Suppressor macrophage treated with lipopolysaccharide for 4 hours (primary cell): ENCODE measurements at regions not wholly inside any gene's neighbourhood (a gene's known extent, or its start where the extent isn't known, plus 50 kb on each side); places are given as distances from the start of the nearest gene placed in this dataset.

Source experiments
- DNase-seq: peaks from one replicate; pipeline ENCODE4 v3.0.0-alpha.2; 2020

DNA sequence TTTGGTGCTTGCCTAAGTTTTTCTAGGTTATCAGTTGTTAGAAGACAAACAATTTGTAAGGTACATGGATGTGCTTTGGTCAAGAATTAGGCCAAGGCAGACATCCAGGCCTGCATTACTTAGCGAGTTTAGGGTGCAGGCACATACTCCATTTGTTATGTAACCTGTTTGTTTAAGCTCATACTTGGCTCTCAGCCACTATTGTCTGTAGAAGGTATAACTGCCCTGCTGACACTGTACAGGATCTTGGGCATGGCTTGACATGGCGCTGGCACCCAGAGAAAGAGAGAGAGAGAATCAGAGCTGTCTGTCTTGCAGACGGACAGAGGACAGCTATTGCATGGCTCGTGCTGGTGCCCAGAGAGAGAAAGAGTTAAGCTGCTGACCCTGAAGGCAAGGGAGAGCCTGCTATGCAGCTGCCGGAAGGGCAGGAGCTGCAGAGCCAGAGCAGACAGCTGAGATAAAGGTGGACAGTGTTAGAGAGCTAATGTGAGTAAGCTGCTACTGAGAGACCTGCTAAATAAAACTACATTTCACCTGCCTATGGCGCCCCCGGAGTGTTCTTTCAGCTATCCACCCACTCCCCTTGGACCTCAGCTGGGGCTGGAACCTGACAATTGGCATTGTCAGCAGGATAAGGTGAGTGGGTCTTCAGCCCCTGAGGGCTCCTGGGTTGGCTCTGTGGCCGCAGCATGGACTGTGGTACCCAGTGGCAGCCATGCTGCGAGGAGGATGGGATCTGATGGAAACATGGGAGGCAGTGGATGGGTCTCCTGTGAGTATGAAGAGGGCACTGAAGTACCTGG is 120.9 kb upstream of the TMEM106B start:
- no peak for DNase-seq

DNA sequence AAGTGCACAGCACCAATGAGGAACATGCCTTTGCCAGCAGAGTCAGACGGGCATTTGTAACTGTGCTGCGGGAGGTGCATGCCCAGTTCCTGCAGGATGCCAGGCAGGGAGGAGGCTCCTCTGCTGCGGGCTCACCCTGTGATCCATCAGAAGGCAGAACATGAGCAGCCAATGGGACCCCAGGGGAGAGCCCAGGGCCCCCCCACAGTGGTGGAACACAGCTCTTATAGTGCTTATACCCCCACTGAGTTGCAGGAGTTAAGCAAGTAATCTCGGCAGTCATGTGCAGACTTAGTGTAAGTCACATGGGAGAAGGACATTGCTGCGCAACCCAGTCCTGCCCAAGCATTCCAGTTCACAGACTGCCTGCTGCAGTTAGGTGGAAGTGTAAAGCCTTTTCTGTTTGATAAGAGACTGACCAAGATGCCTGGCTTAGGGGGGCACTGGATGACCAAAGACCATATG is 120.3 kb upstream of the TMEM106B start:
- DNase-seq: no peak

DNA sequence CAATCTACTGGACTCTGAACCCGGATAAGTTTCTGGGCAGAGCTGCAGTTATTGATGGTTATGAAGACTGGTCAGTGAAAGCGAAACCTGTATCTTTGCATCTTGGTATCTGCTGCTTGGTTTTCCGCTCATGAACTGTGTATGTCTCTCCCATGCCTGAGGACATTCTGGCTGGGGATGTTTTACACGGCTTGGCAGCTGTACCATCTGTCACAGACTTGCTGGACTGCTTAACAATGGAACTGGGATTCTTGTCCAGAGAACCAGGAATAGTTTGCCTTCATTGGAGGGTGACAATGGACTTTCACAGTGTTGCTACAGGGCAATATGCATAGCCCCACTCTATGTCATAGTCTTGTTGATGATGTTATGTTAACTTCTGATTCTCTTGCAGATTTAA is 119.9 kb upstream of the TMEM106B start:
- DNase-seq: no peak

DNA sequence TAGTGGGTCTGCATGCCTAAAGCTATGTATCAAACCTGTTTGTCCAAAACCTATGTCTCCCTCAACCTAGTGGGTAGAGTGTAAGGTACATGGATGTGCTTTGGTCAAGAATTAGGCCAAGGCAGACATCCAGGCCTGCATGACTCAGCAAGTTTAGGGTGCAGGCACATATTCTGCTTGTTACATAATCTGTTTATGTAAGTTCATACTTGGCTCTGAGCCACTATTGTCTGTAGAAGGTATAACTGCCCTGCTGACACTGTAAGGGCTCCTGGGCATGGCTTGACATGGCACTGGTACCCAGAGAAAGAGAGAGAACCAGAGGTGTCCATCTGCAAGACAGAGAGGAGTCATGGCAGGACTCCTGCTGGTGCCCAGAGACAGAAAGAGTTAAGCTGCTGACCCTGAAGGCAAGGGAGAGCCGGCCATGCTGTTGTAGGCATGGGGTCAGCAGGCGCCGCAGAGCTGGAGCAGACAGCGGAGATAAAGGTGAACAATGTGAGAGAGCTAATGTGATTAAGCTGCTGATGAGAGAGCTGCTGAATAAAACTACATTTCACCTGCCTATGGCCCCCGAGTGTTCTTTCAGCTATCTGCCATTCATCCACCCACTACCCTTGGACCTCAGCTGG is 118.5 kb upstream of the TMEM106B start:
- DNase-seq: no peak

DNA sequence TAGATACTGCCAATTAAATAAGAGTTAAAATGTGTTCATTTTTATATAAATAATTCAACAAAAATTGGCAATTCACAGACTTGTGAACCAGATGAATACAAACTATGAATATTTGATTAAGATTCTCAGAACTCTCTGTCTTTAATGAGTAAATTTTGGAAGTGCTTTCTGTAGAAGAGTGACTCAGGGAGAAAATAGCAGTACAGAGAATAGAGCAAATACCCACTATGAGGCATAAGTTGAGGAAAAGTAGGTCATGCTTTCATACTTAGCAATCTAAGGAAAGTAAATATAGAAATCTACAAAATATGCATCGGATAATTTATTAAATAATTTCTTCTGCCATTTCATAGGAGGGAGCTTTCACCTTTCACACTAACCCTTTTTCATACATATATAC is 117.7 kb upstream of the TMEM106B start:
- no peak for DNase-seq

DNA sequence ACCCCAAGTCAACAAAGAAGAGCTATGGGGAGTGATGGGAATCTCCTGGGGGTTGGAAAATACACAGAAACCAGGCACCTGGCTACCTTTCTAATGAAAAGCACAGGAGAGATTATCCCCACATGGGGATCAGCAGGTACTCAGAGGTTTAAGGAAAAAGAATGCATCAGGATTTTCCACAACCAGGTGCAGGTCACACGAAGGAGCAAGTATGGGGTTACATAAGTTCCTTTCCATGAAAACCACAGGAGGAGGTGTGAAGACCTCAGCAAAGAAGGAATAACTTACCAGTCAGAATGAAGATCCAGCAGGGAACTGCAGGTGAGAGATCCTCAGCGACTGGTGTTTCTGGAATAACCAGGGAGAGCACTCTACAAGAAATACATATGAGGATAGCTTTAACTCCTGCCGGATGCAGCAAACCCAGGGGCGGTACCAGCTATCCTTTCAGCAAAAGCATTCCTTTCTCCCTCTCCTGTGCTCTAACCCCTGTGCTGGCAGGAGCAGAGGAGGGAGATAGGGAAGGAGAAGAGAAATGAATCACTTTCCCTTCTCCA is 116.7 kb upstream of the TMEM106B start:
- DNase-seq: no peak

DNA sequence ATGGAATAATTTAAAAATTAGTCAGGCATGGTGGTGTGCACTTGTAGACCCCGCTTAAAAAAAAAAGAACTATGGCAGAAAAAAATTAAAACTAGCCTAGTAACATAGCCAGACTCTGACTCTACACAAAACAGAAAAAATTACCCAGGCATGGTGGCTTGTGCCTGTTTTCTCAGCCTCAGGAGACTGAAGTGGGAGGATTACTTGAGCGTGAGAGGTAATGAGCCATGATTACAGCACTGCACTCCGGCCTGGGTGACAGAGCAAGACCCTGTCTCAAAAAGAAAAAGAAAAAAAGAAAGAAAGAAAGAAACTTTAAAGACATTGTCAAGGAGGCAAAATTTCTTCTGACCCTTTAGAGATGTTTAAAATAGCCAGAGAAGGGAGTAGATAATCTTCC is 109.0 kb upstream of the TMEM106B start:
- no peak for DNase-seq

DNA sequence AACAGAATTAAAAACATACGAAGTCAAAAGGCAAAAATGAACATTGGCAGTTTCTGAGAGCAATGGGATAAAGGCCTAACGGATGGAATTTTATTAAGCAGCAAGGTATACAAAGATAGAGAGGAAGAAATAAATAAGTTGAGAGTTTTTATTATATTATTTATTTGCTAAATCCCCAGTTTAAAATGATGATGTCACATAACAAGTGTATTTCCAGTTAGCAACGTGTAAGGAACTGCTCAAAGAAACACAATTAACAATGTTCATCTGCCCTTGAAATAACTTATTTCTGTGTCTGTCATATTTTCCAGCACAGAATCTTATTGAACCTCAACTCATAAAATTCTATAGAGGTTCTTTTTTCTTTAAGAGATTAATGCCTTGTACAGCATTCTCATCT is 108.6 kb upstream of the TMEM106B start:
- DNase-seq: no peak

DNA sequence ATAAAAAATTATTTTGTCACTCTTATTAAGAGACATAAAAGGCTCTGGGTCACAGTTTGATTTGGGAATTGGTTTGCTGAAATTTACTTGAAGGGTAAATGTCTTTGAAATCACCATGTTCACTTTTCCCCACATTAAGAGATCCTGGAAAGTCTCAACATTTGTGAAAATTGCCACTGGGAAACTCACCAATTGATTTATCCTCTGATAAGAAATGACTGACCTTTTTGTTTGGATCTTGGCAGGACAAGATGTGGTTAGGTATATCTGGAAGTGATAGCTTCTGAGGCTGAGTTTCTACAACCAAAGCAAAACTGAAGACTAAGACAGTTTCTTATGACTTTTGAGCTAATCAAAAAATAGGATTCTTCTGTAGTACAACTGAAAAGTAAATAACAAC is 107.1 kb upstream of the TMEM106B start:
- no peak for DNase-seq

DNA sequence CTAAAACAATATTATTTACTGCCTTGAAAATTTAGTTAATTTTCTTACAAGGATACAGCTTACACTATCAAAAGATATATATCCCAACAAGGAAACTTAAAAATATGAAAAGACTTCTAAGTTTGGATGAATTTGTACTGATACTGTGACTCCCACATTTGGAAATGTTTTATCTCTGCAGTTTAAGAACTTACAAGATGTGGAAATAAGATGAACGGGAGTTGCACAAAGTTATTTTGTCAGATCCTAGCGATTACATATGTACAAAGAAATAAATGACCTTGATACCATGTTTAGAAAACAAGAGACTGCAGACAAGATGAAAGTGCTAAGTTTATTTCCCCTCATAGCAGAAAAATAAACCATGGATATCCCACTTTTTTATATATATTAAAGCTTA is 103.7 kb upstream of the TMEM106B start:
- DNase-seq: no peak

DNA sequence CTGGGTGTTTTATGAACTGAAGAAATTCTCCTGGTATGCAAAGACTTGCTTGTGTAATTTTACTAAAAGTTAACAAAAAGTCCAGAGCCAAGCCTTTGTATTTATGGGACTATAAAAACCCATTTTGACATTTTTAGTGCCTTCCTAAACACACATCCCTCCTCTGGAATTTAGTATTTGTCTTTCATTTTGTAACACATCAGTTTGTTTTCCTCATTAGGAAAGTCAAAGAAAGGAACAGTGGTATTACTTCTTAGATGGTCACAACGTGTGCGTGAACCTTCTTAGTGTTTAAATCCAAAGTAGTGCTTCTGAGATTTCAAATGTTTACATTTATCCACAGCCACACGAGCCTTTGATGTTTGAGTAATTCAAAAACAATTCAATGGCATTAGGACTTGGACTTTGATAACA is 103.2 kb upstream of the TMEM106B start:
- no peak for DNase-seq

DNA sequence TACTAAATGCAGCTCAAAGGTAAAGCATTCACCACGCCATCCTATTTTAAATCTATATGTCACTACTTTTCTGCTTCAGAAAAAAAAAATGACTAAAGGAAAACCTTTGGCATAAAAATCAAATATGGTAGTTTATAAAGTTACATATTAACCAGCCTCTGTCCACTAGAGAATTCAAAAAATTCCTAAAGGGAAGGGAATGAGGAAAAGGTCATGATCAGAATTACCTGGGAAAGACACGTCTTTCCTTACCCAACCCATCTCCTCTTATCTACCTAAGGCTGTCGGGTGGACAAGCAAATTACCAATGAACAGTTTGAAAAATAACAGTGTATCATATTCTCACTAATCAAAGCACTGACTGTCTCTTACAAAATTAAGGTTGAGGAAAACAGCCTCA is 100.7 kb upstream of the TMEM106B start:
- DNase-seq: no peak

DNA sequence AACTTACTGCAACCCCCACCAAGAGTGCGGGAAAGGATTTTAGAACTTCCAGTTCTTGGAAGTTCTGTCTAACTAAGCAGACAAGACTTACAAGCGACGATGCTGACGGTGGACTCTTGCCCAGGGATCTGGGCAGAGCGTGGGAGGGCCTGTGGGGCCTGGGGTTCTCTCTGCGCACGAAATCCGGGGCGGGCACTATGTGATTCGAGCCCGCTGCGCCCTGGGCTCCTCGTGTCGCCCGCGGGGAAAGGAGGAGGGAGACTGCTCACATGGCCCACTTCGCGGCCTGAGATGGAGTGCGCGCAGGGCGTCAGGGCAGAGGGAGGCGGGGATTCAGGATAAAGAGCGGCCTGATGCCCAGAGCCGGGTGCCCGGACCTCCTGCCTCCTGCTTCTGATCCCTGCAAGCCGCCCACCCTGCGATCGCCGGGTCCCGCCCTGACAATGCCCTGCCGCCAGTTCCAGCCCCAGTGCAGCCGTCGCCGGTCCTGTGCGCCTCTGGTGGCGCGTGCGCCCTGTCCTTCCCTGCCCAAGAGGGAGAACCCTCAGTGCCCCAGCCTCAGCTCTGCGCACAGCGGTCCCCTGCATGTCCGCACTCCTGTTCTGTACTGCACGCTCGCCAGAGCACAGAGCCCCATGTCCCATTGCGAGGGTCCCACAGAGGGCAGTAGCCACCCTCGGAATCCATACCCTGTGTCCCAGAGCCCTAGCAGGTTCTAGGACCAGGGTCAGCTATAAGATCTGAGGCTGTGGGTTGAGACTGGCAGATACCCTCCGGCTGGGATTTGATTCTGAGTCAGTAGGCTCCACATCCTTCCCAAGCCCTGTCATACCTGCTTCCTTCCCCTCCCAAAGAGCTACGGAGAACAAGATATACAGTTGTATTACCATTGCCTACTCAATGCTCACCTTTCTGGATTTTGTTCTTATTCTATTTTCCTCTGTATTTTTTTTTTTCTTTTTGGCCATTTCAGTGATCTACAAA is 99.4 kb upstream of the TMEM106B start:
- no peak for DNase-seq

DNA sequence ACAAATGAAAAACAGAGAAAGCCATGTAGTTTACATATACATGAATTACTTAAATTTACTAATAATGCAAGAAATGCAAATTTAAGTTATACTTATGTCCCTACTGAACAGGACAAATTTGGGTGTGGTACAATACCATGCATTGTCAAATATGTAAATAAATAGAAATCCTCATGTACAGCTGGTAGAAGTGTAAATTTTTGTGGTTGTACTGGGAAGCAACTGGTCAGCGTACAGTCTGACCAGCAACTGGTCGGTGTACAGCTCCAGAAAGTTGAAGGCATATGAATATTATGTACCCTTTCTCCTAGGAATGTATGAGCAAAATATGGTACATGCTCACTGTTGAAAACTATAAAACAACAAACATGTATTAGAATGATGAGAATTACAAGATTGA is 93.9 kb upstream of the TMEM106B start:
- DNase-seq: no peak

DNA sequence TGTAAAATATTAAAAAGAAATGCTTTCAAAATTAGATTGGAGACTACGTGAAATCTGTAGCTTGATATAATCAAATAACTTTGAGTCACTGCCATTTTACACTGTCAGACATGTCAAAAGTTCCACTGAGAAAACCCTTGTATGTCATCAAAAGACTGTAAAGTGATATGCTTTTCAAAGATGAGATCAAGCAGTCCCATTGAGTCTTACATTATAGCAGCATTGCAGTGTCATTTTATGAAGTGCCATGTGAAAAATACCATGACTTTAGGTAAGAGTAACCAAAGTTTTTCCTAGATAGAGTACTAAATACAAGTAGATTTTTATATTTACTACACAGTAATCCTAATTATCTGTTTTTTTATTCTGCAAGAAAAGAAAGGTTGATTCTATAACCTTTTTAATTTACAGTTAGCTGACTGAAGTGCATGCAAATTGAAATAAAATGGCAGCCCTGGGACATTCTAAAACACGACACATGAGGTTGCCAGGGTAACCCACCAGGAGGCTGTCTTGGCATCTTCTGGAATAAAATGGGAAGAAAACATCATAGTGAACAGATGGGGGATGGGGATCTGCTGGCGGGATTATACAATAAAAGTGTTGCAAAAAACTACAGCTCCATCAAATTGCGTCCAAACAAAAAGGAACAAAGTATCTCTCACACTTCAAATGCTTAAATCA is 91.3 kb upstream of the TMEM106B start:
- no peak for DNase-seq

DNA sequence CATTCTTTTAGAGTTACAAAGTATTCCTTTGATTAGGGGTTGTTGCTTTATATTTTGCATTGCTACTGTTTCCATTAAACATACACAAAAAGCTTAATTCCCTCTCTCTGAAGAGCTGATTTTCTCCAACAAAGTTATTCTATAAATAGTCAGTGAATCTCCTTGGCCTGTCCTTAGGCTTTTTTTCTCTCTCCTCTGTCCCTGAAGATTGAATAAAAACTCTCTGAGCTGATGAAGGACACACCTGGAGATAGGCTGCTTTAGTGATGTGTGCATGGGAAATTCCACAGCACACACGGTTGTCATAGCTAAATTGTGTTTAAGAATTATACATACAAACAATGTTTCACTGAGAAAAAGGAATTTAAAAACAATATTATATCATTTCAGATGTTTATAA is 90.5 kb upstream of the TMEM106B start:
- DNase-seq: no peak

DNA sequence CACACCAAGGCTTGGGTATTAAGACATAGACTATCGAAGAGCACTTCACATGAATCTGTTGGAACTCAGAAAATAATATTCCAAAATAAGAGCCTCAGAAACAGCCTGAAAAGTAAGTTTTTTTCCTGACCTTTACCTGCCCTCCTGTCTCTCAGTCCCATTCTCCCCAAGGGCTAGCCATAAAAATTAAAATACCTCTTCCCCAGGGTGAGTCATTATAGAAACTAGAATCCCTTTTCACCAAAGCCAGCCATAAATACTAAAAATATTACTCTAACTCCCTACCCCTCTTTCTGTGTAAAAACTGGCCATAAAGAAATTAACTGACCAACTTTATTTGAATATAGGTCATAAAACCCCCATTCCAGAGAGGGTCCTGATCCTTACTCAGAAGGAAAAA is 87.9 kb upstream of the TMEM106B start:
- DNase-seq: no peak

DNA sequence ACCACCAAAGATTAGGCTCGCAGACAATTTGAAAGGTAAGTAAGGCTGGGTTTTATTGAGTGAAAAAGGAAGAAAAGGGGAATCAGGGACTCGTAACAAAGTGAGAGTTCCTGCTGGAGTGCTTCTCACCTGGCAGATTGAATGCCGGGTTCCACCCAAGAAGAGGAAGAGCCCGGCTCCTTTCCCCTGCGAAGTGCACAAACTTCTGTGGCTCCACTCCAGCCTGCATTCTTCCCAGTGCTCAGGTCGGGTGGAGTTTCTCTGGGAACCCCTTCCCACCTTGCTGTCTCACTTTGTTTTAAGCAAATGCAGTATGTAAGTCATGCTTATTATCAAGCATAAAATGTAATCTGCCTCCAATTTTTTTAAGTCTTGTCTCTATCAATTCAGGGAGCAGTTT is 87.1 kb upstream of the TMEM106B start:
- DNase-seq: no peak

DNA sequence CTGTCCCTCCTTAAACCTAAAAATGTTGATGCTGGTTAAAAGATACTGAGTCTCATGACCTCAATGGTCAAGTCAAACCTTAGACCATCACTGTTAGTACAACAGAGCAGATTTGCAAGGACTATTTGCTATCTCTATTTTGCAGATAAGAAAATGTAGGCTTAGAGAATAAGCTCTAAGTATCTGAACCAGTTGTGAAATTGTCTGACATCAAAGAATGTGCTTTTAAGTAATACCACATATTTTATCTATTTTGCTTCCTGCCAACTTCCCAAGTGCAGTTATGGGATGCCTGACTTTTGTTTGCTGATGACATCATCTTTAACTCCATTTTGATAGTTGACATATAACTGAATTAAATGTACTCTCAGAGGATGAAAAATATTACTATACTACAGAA is 83.6 kb upstream of the TMEM106B start:
- DNase-seq: no peak

DNA sequence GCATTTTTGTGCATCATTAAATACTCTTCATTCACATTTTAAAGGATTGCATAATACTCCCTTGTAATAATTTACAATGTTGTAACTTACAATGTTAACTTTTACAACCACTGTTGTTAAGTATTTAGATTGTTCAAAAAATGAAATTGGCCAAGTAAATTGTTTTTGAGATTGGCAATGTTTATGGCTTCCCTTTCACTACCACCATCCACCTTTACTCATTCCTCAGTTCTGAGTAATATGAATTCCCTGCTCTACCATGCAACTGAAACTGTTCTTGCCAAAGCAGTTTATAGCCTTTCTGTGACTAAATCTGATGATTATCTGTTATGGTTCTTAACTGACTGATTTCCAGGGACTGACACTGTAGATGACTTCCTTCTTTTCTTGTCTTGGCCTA is 80.5 kb upstream of the TMEM106B start:
- no peak for DNase-seq

DNA sequence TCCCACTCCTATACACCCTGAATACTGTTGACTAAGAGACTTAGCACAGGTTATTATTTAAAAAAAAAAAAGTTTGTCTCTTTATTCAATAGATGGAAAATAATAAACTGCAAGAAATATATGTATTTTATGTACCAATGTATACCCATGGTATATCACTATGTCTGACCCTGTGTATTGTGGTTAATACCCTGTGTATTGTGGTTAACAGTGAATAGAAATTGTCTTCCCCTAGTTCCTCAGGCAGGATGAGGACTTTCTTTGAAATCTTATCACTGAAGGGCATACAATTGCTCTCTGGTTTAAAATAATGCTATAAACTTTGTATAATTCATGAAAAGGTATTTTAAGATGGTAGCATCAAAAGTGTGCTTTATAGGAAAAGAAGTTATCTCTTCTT is 80.0 kb upstream of the TMEM106B start:
- no peak for DNase-seq

DNA sequence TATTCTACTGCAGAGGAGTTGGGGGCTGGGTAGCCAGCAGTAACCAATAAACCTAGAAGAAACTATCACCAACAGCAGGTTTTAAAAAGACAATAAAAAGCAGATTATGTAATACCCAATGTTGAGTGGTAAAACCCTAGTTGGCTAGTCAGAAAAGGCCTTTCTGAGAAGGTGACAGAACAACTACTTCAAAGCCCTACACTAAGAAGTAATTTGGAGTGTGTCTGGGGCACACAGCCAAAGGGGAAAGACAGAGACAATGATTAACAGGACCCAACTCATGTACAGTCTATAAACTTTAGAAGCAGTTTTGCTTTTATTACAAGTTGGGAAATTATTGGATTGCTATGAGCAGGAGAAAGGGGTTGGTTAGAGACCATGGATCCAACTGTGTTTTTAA is 77.2 kb upstream of the TMEM106B start:
- no peak for DNase-seq

DNA sequence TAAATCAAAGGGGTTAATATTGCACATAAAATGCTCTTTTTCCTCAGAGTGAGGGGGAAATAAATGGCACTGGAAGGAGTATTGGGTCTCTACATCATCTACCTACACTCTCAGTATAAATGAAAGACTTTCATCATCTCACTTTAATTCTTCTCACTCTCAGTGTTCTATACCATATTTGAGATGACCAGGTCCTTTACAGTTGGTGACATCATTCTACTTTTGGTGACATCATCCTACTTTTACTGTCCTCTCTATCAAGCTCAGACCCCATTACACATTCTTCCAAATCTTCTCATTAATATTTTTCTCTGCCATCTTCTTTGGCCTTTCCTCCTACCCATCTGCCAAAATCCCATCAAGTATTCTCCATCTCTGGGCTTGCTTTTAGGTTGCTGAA is 74.6 kb upstream of the TMEM106B start:
- DNase-seq: no peak
